ENCODE measurements at regions not wholly inside any gene's neighbourhood (a gene's known extent, or its start where the extent isn't known, plus 50 kb on each side); places are given as distances from the start of the nearest gene placed in this dataset.

DNA sequence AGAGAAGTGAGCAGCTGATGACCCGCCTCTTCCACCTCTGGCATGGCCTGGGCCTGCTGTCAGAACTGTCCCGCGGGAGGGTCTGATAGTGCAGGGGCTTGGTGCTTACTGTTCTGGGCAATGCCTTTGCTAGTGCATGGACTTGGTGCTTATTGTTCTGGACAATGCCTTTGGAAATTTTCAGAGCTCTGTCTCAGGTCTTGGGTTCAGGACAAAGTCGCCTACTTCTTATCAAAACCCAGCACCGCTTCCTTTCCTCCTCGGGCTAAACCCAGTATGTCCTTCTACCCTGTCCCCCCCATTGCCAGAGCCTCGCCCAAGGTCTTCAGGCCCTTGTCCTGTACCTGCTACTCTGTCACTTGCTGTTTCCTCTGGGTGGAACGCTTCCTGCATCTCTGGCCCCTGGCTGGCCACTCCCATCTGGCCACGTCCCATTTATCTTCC lies 149.6 kb downstream of the ACKR3 start:
- no peak for TF ChIP-seq CTCF (conservative IDR thresholded peaks at IDR 0.05)
- no peak for TF ChIP-seq EZH2 (IDR thresholded peaks at IDR 0.05; ENCODE audit: low read depth)
